H1 (cell line): ENCODE measurements at regions not wholly inside any gene's neighbourhood (a gene's known extent, or its start where the extent isn't known, plus 50 kb on each side); places are given as distances from the start of the nearest gene placed in this dataset.

ENCODE experiments used
- CTCF ChIA-PET: fragments of 300-600 bp; sonication (Branson Sonifier 250); formaldehyde crosslinking; loops from one replicate; lab custom pipeline; 2021; ENCODE audit not compliant: partially characterized antibody; lab: Charles Lee
- POLR2A ChIA-PET: fragments of 300-600 bp; sonication (Branson Sonifier 250); formaldehyde crosslinking; loops from one replicate; lab custom pipeline; 2021; ENCODE audit warnings: inconsistent platforms; ENCODE audit not compliant: partially characterized antibody; lab: Charles Lee
- DNase-seq, 2 experiments: peaks; one replicate each; pipeline versions ENCODE4 v3.0.0 to v3.0.0-alpha.2; 2010 to 2022; ENCODE audit warnings: low spot score in 2 of 2, low read depth in 1 of 2, mixed read lengths in 1 of 2
- FAIRE-seq: peaks from 2 replicates; lab custom pipeline; 2011; peaks lifted over from hg19 to GRCh38; lab: Jason Lieb, UNC
- H2AFZ ChIP-seq: 2 replicates; pipeline ENCODE4 v1.8.1; 2012; ENCODE audit warnings: low read length, inconsistent platforms
- H2AK5ac ChIP-seq: 2 replicates; pipeline ENCODE4 v1.6.1; 2013; ENCODE audit warnings: low read depth, low read length
- H2BK120ac ChIP-seq: replicated peaks from 2 replicates; pipeline ENCODE3; 2013; ENCODE audit warnings: low read depth, low read length, inconsistent platforms
- H2BK12ac ChIP-seq: 2 replicates; pipeline ENCODE4 v1.6.1; 2013; ENCODE audit warnings: low read depth, low read length
- H2BK15ac ChIP-seq: 2 replicates; pipeline ENCODE4 v1.6.1; 2013; ENCODE audit warnings: low read length
- H2BK20ac ChIP-seq: 2 replicates; pipeline ENCODE4 v1.6.1; 2013; ENCODE audit warnings: low read length
- H2BK5ac ChIP-seq: 2 replicates; pipeline ENCODE4 v1.6.1; 2013; ENCODE audit warnings: low read depth, low read length
- H3K14ac ChIP-seq: 2 replicates; pipeline ENCODE4 v1.6.1; 2013; ENCODE audit warnings: inconsistent platforms; ENCODE audit not compliant: insufficient read length
- H3K18ac ChIP-seq: 2 replicates; pipeline ENCODE4 v1.6.1; 2013; ENCODE audit warnings: low read length; ENCODE audit errors: extremely low read depth
- H3K23ac ChIP-seq: 2 replicates; pipeline ENCODE4 v1.6.1; 2013; ENCODE audit warnings: inconsistent platforms; ENCODE audit not compliant: insufficient read length
- H3K23me2 ChIP-seq: 2 replicates; pipeline ENCODE4 v1.6.1; 2013; ENCODE audit warnings: low read depth, low read length
- H3K27ac ChIP-seq: 2 replicates; pipeline ENCODE4 v1.6.1; 2011; ENCODE audit warnings: low read depth, low read length, inconsistent platforms
- H3K27me3 ChIP-seq, 4 experiments: replicated peaks in 1 of 4; 1 replicate in 1 of 4; 2 replicates in 3 of 4; pipeline versions ENCODE4 v1.6.1 to v1.8.1; 2011 to 2013; ENCODE audit warnings: low read length in 3 of 4, mild to moderate bottlenecking in 3 of 4, inconsistent platforms in 2 of 4, mixed read lengths in 2 of 4, moderate library complexity in 1 of 4; ENCODE audit not compliant: control insufficient read depth in 3 of 4, insufficient read depth in 3 of 4; ENCODE audit errors: extremely low read depth in 1 of 4
- H3K36me3 ChIP-seq, 4 experiments: 2 replicates each; pipeline versions ENCODE4 v1.6.1 to v1.8.1; 2011 to 2013; ENCODE audit warnings: mild to moderate bottlenecking in 4 of 4, low read length in 3 of 4, moderate library complexity in 2 of 4, control low read depth in 1 of 4, inconsistent platforms in 1 of 4; ENCODE audit not compliant: insufficient read depth in 4 of 4, control insufficient read depth in 2 of 4
- H3K4ac ChIP-seq: replicated peaks from 2 replicates; pipeline ENCODE3; 2013; ENCODE audit warnings: low read length, low read depth, mixed read lengths, inconsistent platforms; ENCODE audit not compliant: insufficient read length
- H3K4me1 ChIP-seq, 4 experiments: replicated peaks in 1 of 4; 1 replicate in 1 of 4; 2 replicates in 3 of 4; pipeline versions ENCODE4 v1.6.1 to v1.8.1; 2011 to 2013; ENCODE audit warnings: low read length in 3 of 4, inconsistent platforms in 2 of 4, mixed read lengths in 1 of 4; ENCODE audit not compliant: insufficient read depth in 4 of 4, control insufficient read depth in 3 of 4
- H3K4me2 ChIP-seq, 2 experiments: 2 replicates each; pipeline versions ENCODE4 v1.6.1 to v1.8.1; 2011 to 2013; ENCODE audit warnings: low read depth in 2 of 2, low read length in 2 of 2, control low read depth in 1 of 2, inconsistent platforms in 1 of 2, mild to moderate bottlenecking in 1 of 2; ENCODE audit not compliant: insufficient read depth in 1 of 2
- H3K4me3 ChIP-seq, 4 experiments: fragments of 200-600, 300-600 bp in 1 of 4; sonication (generic), shearing (Covaris generic), sonication (Bioruptor Twin) in 1 of 4; 2 replicates each; pipeline versions ENCODE4 v1.5.1 to v1.8.1; 2011 to 2016; ENCODE audit warnings: low read length in 4 of 4, low read depth in 3 of 4, control low read depth in 2 of 4, inconsistent platforms in 2 of 4, mild to moderate bottlenecking in 2 of 4, mixed read lengths in 1 of 4, moderate library complexity in 1 of 4; ENCODE audit not compliant: insufficient read depth in 2 of 4; ENCODE audit errors: extremely low read depth in 1 of 4
- H3K56ac ChIP-seq: replicated peaks from 2 replicates; pipeline ENCODE3; 2013; ENCODE audit warnings: low read depth, mild to moderate bottlenecking, mixed read lengths, low read length, inconsistent platforms; ENCODE audit not compliant: insufficient read length
- H3K79me1 ChIP-seq: 2 replicates; pipeline ENCODE4 v1.6.1; 2013; ENCODE audit warnings: low read depth, low read length, control low read depth
- H3K79me2 ChIP-seq, 2 experiments: 2 replicates each; pipeline versions ENCODE4 v1.6.1 to v1.8.1; 2012 to 2013; ENCODE audit warnings: low read length in 2 of 2, mild to moderate bottlenecking in 2 of 2, inconsistent platforms in 1 of 2; ENCODE audit not compliant: insufficient read depth in 2 of 2, control insufficient read depth in 1 of 2
- H3K9ac ChIP-seq, 4 experiments: replicated peaks in 1 of 4; 1 replicate in 1 of 4; 2 replicates in 3 of 4; pipeline versions ENCODE4 v1.6.1 to v1.8.1; 2011 to 2013; ENCODE audit warnings: low read depth in 3 of 4, low read length in 3 of 4, control low read depth in 2 of 4, mild to moderate bottlenecking in 2 of 4, moderate library complexity in 2 of 4, inconsistent platforms in 1 of 4; ENCODE audit errors: extremely low read depth in 1 of 4
- H3K9me3 ChIP-seq, 2 experiments: 2 replicates each; pipeline versions ENCODE4 v1.6.1 to v1.8.1; 2012 to 2013; ENCODE audit warnings: mild to moderate bottlenecking in 2 of 2, moderate library complexity in 2 of 2, control low read depth in 1 of 2, inconsistent platforms in 1 of 2, low read depth in 1 of 2, low read length in 1 of 2, mixed read lengths in 1 of 2; ENCODE audit not compliant: insufficient read depth in 2 of 2
- H4K20me1 ChIP-seq, 2 experiments: replicated peaks in 1 of 2; 2 replicates each; pipeline versions ENCODE3 to v1.8.1; 2011 to 2013; ENCODE audit warnings: inconsistent platforms in 2 of 2, low read length in 2 of 2, mild to moderate bottlenecking in 1 of 2; ENCODE audit not compliant: insufficient read depth in 2 of 2, control insufficient read depth in 1 of 2
- H4K5ac ChIP-seq: 2 replicates; pipeline ENCODE4 v1.6.1; 2013; ENCODE audit warnings: low read length, low read depth, mixed read lengths, inconsistent platforms; ENCODE audit not compliant: insufficient read length
- H4K8ac ChIP-seq: 2 replicates; pipeline ENCODE4 v1.8.0; 2013; ENCODE audit warnings: mild to moderate bottlenecking, moderate library complexity, low read length, inconsistent platforms; ENCODE audit not compliant: insufficient read depth; ENCODE audit errors: extremely low read depth
- H4K91ac ChIP-seq: replicated peaks from 2 replicates; pipeline ENCODE3; 2013; ENCODE audit warnings: low read length, mixed read lengths, inconsistent platforms; ENCODE audit not compliant: insufficient read length
- RAD21 ChIP-seq, 2 experiments: IDR thresholded peaks in 1 of 2; conservative IDR thresholded peaks in 1 of 2; 2 replicates each; pipeline ENCODE4 v1.6.1; 2011; ENCODE audit warnings: low read depth in 2 of 2, low read length in 2 of 2, improper control_type of control experiment in 1 of 2, inconsistent platforms in 1 of 2, mild to moderate bottlenecking in 1 of 2, moderate library complexity in 1 of 2
- TAF1 ChIP-seq: IDR thresholded peaks from 2 replicates; pipeline ENCODE4 v1.6.1; 2011; ENCODE audit warnings: mild to moderate bottlenecking, low read depth, low read length
- WGBS, 2 experiments: shearing (Covaris generic) in 1 of 2; methylation state at CpG; one replicate each; pipeline versions ENCODE4 v1.1.6 to v1.1.7; 2013 to 2015; ENCODE audit warnings: low lambda C conversion rate in 2 of 2, mixed read lengths in 2 of 2, inconsistent platforms in 1 of 2, low coverage in 1 of 2, missing lambda C conversion rate in 1 of 2; ENCODE audit not compliant: insufficient replicate concordance in 2 of 2, insufficient coverage in 1 of 2, insufficient read length in 1 of 2; ENCODE audit errors: extremely low coverage in 1 of 2, missing lambda C conversion rate in 1 of 2; 5-methylcytosine and 5-hydroxymethylcytosine counted together

GRCh38 chr5:32933692-32934091 is 222.6 kb downstream of the NPR3 start:
- no peak overlapping the region for H3K4me2 ChIP-seq
- H2BK12ac ChIP-seq: no peak overlapping the region
- H2AFZ ChIP-seq: peak overlapping the region; percentile 78
- H3K27ac ChIP-seq: no peak overlapping the region
- H3K4ac ChIP-seq: no peak overlapping the region
- no peaks in the 10 kb centered on the region for H3K36me3 ChIP-seq
- H4K5ac ChIP-seq: no peak overlapping the region
- no peaks in the 10 kb centered on the region for H3K27me3 ChIP-seq
- CTCF ChIA-PET: interaction anchor here (1.1 to 1.5 kb wide), 2 partner anchors 17 to 233 kb away, joined by 3 to 6 read pairs; no protein-coding TSS in a partner anchor
- no peaks in the 10 kb centered on the region for H3K9me3 ChIP-seq
- H2BK20ac ChIP-seq: no peak overlapping the region
- H4K20me1 ChIP-seq: no peaks in the 10 kb centered on the region
- DNase-seq (no peak), FAIRE-seq (no peak)
- H4K8ac ChIP-seq: no peak overlapping the region
- no peak overlapping the region for H2BK120ac ChIP-seq
- H3K4me3 ChIP-seq: no peak overlapping the region
- no peak overlapping the region for H3K9ac ChIP-seq
- no peaks in the 10 kb centered on the region for H3K79me1 ChIP-seq
- H3K23me2 ChIP-seq: no peaks in the 10 kb centered on the region
- POLR2A ChIA-PET: no interaction called here
- 93% methylated on average over 8 of the region's 8 CpGs; no CpG with 5 or more reads in 1 of the 2 experiments for WGBS, 2 experiments
- H3K4me1 ChIP-seq: no peaks in the 10 kb centered on the region
- H2AK5ac ChIP-seq: no peak overlapping the region
- no peak overlapping the region for H3K18ac ChIP-seq
- H2BK5ac ChIP-seq: no peak overlapping the region
- H2BK15ac ChIP-seq: no peak overlapping the region
- no peak overlapping the region for H3K56ac ChIP-seq
- H3K79me2 ChIP-seq: no peaks in the 10 kb centered on the region
- no peak overlapping the region for H4K91ac ChIP-seq
- H3K14ac ChIP-seq: no peak overlapping the region
- no peak overlapping the region for H3K23ac ChIP-seq
- TF ChIP-seq TAF1: no peak
- no peak for TF ChIP-seq RAD21 (IDR thresholded peaks at IDR 0.05 in 1 of 2, conservative IDR thresholded peaks at IDR 0.05 in 1 of 2; ENCODE audit: low read depth in 2 of 2, low read length in 2 of 2)
